Common myeloid progenitor, CD34-positive (primary cell): ENCODE measurements at regions not wholly inside any gene's neighbourhood (a gene's known extent, or its start where the extent isn't known, plus 50 kb on each side); places are given as distances from the start of the nearest gene placed in this dataset.
A peak's percentile ranks its signal among the peaks of the same experiment; 100 is the strongest.

ENCODE experiments used
- CTCF ChIA-PET: fragments of 350-600 bp; sonication (Branson Sonifier 250); formaldehyde crosslinking; loops from one replicate; lab custom pipeline; 2021; ENCODE audit warnings: antibody characterized with exemption; lab: Charles Lee
- POLR2A ChIA-PET: fragments of 350-600 bp; sonication (Branson Sonifier 250); formaldehyde crosslinking; loops from one replicate; lab custom pipeline; 2021; ENCODE audit warnings: antibody characterized with exemption; lab: Charles Lee
- DNase-seq, 3 donors: peaks; one replicate each; pipeline versions ENCODE4 v3.0.0 to v3.0.0-alpha.2; 2013
- H3K27ac ChIP-seq, 2 experiments: 1 replicate in 1 of 2; 2 replicates in 1 of 2; pipeline ENCODE4 v1.7.0; 2013; ENCODE audit warnings: inconsistent platforms in 2 of 2, low read length in 2 of 2, mild to moderate bottlenecking in 2 of 2, low read depth in 1 of 2, moderate library complexity in 1 of 2; ENCODE audit not compliant: severe bottlenecking in 2 of 2, insufficient read depth in 1 of 2, poor library complexity in 1 of 2
- H3K27me3 ChIP-seq, 5 experiments: replicated peaks in 2 of 5; 1 replicate in 3 of 5; 2 replicates in 2 of 5; pipeline versions ENCODE4 v1.6.1 to v1.7.0; 2013; ENCODE audit warnings: low read length in 4 of 5, mild to moderate bottlenecking in 2 of 5, moderate library complexity in 2 of 5, inconsistent platforms in 1 of 5; ENCODE audit not compliant: insufficient read depth in 5 of 5, control insufficient read depth in 4 of 5
- H3K36me3 ChIP-seq, 4 experiments: 1 replicate in 2 of 4; 2 replicates in 2 of 4; pipeline versions ENCODE4 v1.6.1 to v1.7.0; 2013; ENCODE audit warnings: low read length in 3 of 4, control low read depth in 1 of 4, mild to moderate bottlenecking in 1 of 4; ENCODE audit not compliant: control insufficient read depth in 4 of 4, insufficient read depth in 4 of 4
- H3K4me1 ChIP-seq, 4 experiments: 1 replicate in 3 of 4; 2 replicates in 1 of 4; pipeline versions ENCODE4 v1.6.1 to v1.7.1; 2013; ENCODE audit warnings: low read length in 3 of 4, mild to moderate bottlenecking in 3 of 4, control low read depth in 1 of 4, inconsistent platforms in 1 of 4, moderate library complexity in 1 of 4; ENCODE audit not compliant: control insufficient read depth in 4 of 4, insufficient read depth in 4 of 4; ENCODE audit errors: control extremely low read depth in 1 of 4
- H3K4me3 ChIP-seq, 7 experiments: 1 replicate in 4 of 7; 2 replicates in 3 of 7; pipeline versions ENCODE4 v1.5.1 to v1.7.0; 2013; ENCODE audit warnings: mild to moderate bottlenecking in 7 of 7, low read length in 6 of 7, moderate library complexity in 6 of 7, inconsistent platforms in 2 of 7, low read depth in 2 of 7, control low read depth in 1 of 7; ENCODE audit not compliant: insufficient read depth in 4 of 7, control insufficient read depth in 1 of 7; ENCODE audit errors: extremely low read depth in 1 of 7
- H3K9me3 ChIP-seq, 5 experiments: 1 replicate in 4 of 5; 2 replicates in 1 of 5; pipeline versions ENCODE4 v1.6.1 to v1.7.1; 2013; ENCODE audit warnings: low read length in 4 of 5, mild to moderate bottlenecking in 2 of 5, inconsistent platforms in 1 of 5, low read depth in 1 of 5, moderate library complexity in 1 of 5; ENCODE audit not compliant: control insufficient read depth in 4 of 5, insufficient read depth in 2 of 5; ENCODE audit errors: control extremely low read depth in 1 of 5
- WGBS: methylation state at CpG from one replicate; pipeline ENCODE4 v1.1.5; 2013; ENCODE audit not compliant: insufficient coverage; 5-methylcytosine and 5-hydroxymethylcytosine counted together

- Histone ChIP-seq H3K4me1 (peaks cover 0 to 11% (median 6%) of the 10 kb centered on the region in 4 experiments), H3K4me3 (peak overlapping the region in 5 of 7 experiments; percentile 23 to 80 (median 63)), H3K27me3 (peaks cover 4 to 26% (median 10%) of the 10 kb centered on the region in 5 experiments), H3K36me3 (no peaks in the 10 kb centered on the region), H3K27ac (no peak overlapping the region), H3K9me3 (no peaks in the 10 kb centered on the region)
- POLR2A ChIA-PET: no interaction called here
- CTCF ChIA-PET: interaction anchor here (0.7 to 3.4 kb wide), 18 partner anchors 9 to 610 kb away, joined by 3 to 14 read pairs (median 4); partner anchors contain the start of gene PRDM4
- WGBS: 1% methylated on average over 16 of the region's 22 CpGs
- peak; percentile 78 to 86 (median 79) for DNase-seq
Observed at GRCh38 chr12:107912421-107913004, 138.0 kb downstream of the ASCL4 start.

GRCh38 chr12:107914460-107914977 lies 140.0 kb downstream of the ASCL4 start:
- WGBS: 84% methylated on average over 5 of the region's 10 CpGs
- peaks cover 0 to 11% (median 6%) of the 10 kb centered on the region in 4 experiments for H3K4me1 ChIP-seq
- CTCF ChIA-PET: interaction anchor here (3.4 kb wide), 1 partner anchor 22 kb away, joined by 14 read pairs; no protein-coding TSS in a partner anchor
- H3K36me3 ChIP-seq: no peaks in the 10 kb centered on the region
- H3K9me3 ChIP-seq: no peaks in the 10 kb centered on the region
- H3K27ac ChIP-seq: no peak overlapping the region
- no peak for DNase-seq
- H3K4me3 ChIP-seq: no peak overlapping the region
- POLR2A ChIA-PET: no interaction called here
- peaks cover 0 to 18% (median 10%) of the 10 kb centered on the region in 5 experiments for H3K27me3 ChIP-seq

GRCh38 chr12:107917912-107918800 lies 143.7 kb downstream of the ASCL4 start:
- CTCF ChIA-PET: interaction anchor here (0.6 to 2.3 kb wide), 12 partner anchors 9 to 596 kb away, joined by 3 to 15 read pairs (median 3); partner anchors contain the start of gene FICD
- no peak overlapping the region for H3K27ac ChIP-seq
- H3K4me1 ChIP-seq: peaks cover 0 to 2% (median under 1%) of the 10 kb centered on the region in 4 experiments
- DNase-seq: peak in 2 of 3 donors; percentile 15 to 28
- H3K4me3 ChIP-seq: no peak overlapping the region
- peaks cover 0 to 15% (median 12%) of the 10 kb centered on the region in 5 experiments for H3K27me3 ChIP-seq
- no peaks in the 10 kb centered on the region for H3K36me3 ChIP-seq
- no peaks in the 10 kb centered on the region for H3K9me3 ChIP-seq
- 28% methylated on average over 8 of the region's 8 CpGs for WGBS
- POLR2A ChIA-PET: no interaction called here

GRCh38 chr12:107921062-107921461 lies 146.6 kb downstream of the ASCL4 start:
- CTCF ChIA-PET: interaction anchor here (0.6 to 1.0 kb wide), 2 partner anchors 10 to 337 kb away, joined by 3 read pairs; no protein-coding TSS in a partner anchor
- no peak for DNase-seq
- H3K36me3 ChIP-seq: no peaks in the 10 kb centered on the region
- H3K4me1 ChIP-seq: no peaks in the 10 kb centered on the region
- H3K9me3 ChIP-seq: no peaks in the 10 kb centered on the region
- WGBS: no CpG with 5 or more reads among the region's 4 CpGs
- H3K27ac ChIP-seq: no peak overlapping the region
- H3K4me3 ChIP-seq: no peak overlapping the region
- peaks cover 0 to 12% (median 7%) of the 10 kb centered on the region in 5 experiments for H3K27me3 ChIP-seq
- POLR2A ChIA-PET: no interaction called here

- DNase-seq: no peak
- Histone ChIP-seq H3K27me3 (peaks cover 0 to 10% (median 5%) of the 10 kb centered on the region in 5 experiments), H3K36me3 (no peaks in the 10 kb centered on the region), H3K4me1 (no peaks in the 10 kb centered on the region), H3K27ac (no peak overlapping the region), H3K4me3 (no peak overlapping the region), H3K9me3 (no peaks in the 10 kb centered on the region)
- WGBS: no CpG with 5 or more reads among the region's 3 CpGs
- POLR2A ChIA-PET: no interaction called here
- CTCF ChIA-PET: no interaction called here
Observed at GRCh38 chr12:107925125-107925524, 150.6 kb downstream of the ASCL4 start.

GRCh38 chr12:107929436-107929835 lies 154.9 kb downstream of the ASCL4 start:
- H3K4me1 ChIP-seq: no peaks in the 10 kb centered on the region
- ChIA-PET CTCF (interaction anchor here (0.7 to 2.1 kb wide), 5 partner anchors 11 to 36 kb away, joined by 3 to 15 read pairs (median 4); no protein-coding TSS in a partner anchor), POLR2A (interaction anchor here (0.7 kb wide), 1 partner anchor 405 kb away, joined by 3 read pairs; no protein-coding TSS in a partner anchor)
- DNase-seq: peak; percentile 40 to 79 (median 68)
- H3K27ac ChIP-seq: no peak overlapping the region
- no peaks in the 10 kb centered on the region for H3K9me3 ChIP-seq
- no peaks in the 10 kb centered on the region for H3K36me3 ChIP-seq
- H3K4me3 ChIP-seq: no peak overlapping the region
- 35% methylated on average over 7 of the region's 12 CpGs for WGBS
- peaks cover 2 to 36% (median 5%) of the 10 kb centered on the region in 5 experiments for H3K27me3 ChIP-seq
